Hepatocyte (in vitro differentiated cells): ENCODE measurements at regions not wholly inside any gene's neighbourhood (a gene's known extent, or its start where the extent isn't known, plus 50 kb on each side); places are given as distances from the start of the nearest gene placed in this dataset.

Experiments
- DNase-seq: peaks from one replicate; pipeline ENCODE4 v3.0.0-alpha.2; 2016; ENCODE audit warnings: low spot score
- H2AFZ ChIP-seq: fragments of 200-600 bp; sonication (generic); 2 replicates; pipeline ENCODE4 v1.6.0; 2016; ENCODE audit warnings: antibody characterized with exemption, mild to moderate bottlenecking
- H3K27ac ChIP-seq: fragments of 200-600 bp; sonication (generic); 2 replicates; pipeline ENCODE4 v1.5.1; 2016; ENCODE audit warnings: mild to moderate bottlenecking
- H3K27me3 ChIP-seq: fragments of 200-600 bp; sonication (generic); 2 replicates; pipeline ENCODE4 v1.6.1; 2016
- H3K36me3 ChIP-seq: fragments of 200-600 bp; sonication (generic); replicated peaks from 2 replicates; pipeline ENCODE4 v1.5.1; 2016; ENCODE audit warnings: low read depth; ENCODE audit not compliant: insufficient read depth
- H3K4me1 ChIP-seq: fragments of 200-600 bp; sonication (generic); 2 replicates; pipeline ENCODE4 v1.5.1; 2016; ENCODE audit warnings: mild to moderate bottlenecking, moderate library complexity; ENCODE audit not compliant: insufficient read depth
- H3K4me2 ChIP-seq: fragments of 200-600 bp; sonication (generic); 2 replicates; pipeline ENCODE4 v1.6.0; 2016
- H3K4me3 ChIP-seq: fragments of 200-600 bp; sonication (generic); 2 replicates; pipeline ENCODE4 v1.5.1; 2016; ENCODE audit warnings: mild to moderate bottlenecking
- H3K79me2 ChIP-seq: fragments of 200-600 bp; sonication (generic); 2 replicates; pipeline ENCODE4 v1.6.0; 2017; ENCODE audit warnings: mild to moderate bottlenecking
- H3K9me2 ChIP-seq: fragments of 200-600 bp; sonication (generic); replicated peaks from 2 replicates; pipeline ENCODE4 v1.6.0; 2017; ENCODE audit warnings: mild to moderate bottlenecking; ENCODE audit not compliant: insufficient read depth
- H3K9me3 ChIP-seq: fragments of 200-600 bp; sonication (generic); 2 replicates; pipeline ENCODE4 v1.5.1; 2016; ENCODE audit warnings: low read depth, mild to moderate bottlenecking
- H4K20me1 ChIP-seq: fragments of 200-600 bp; sonication (generic); 2 replicates; pipeline ENCODE4 v1.6.0; 2016; ENCODE audit warnings: mild to moderate bottlenecking; ENCODE audit not compliant: insufficient read depth, poor library complexity, severe bottlenecking
- EZH2 ChIP-seq: fragments of 200-600 bp; sonication (generic); IDR thresholded peaks from 2 replicates; pipeline ENCODE4 v1.6.1; 2016; ENCODE audit warnings: antibody characterized with exemption, mild to moderate bottlenecking, borderline replicate concordance
- EZH2phosphoT487 ChIP-seq: fragments of 200-600 bp; sonication (generic); IDR thresholded peaks from one replicate; pipeline ENCODE4 v1.6.1; 2018; ENCODE audit warnings: antibody characterized with exemption, mild to moderate bottlenecking, low read depth, moderate library complexity; ENCODE audit not compliant: unreplicated experiment, severe bottlenecking
- WGBS: methylation state at CpG from one replicate; pipeline ENCODE4 v1.1.6; 2016; ENCODE audit warnings: low lambda C conversion rate; ENCODE audit errors: missing lambda C conversion rate; 5-methylcytosine and 5-hydroxymethylcytosine counted together
- TF ChIP-seq, protein P1 (sequence below): fragments of 200-600 bp; sonication (generic); IDR thresholded peaks from 2 replicates; pipeline ENCODE4 v1.5.1; 2016; ENCODE audit warnings: antibody characterized with exemption, mild to moderate bottlenecking; ENCODE audit not compliant: poor library complexity

DNA sequence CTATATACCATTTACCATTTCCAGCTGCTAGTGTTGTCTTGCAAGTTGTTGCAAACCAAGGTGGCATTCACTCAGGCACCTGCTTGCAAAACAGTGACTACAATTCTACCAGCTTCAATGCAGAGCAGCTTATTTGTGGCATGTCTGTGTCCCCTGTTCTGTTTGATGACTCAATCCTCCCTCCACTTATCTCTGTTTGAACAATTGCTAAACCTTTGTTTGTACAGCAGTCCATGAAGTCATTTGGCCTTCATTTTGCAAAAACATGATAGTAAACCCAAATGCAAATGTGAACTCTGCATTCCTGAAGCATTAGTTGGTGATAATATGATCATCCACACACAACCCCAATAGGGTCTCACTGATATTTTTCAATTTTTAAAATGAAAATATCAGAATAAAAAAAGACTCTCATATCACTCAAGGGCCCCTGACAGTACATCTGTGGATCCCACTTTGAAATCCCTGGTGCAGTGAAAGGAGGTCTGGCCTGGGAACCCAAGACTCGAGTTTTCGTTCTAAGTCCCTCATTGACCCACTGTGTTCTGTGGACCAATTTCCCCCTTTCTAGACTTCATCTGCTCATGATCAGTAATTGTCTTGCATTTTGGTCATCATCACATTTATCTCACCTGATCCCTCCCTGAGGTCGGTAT lies 425.4 kb downstream of the RPS24 start:
- Histone ChIP-seq H3K27ac (peak overlapping the region; percentile 93), H3K4me3 (no peak overlapping the region), H2AFZ (no peak overlapping the region), H3K9me2 (no peaks in the 10 kb centered on the region), H4K20me1 (no peaks in the 10 kb centered on the region), H3K79me2 (no peaks in the 10 kb centered on the region), H3K4me1 (peaks cover 45% of the 10 kb centered on the region), H3K27me3 (no peaks in the 10 kb centered on the region), H3K4me2 (peak overlapping the region; percentile 37), H3K9me3 (no peaks in the 10 kb centered on the region), H3K36me3 (no peaks in the 10 kb centered on the region)
- TF ChIP-seq EZH2phosphoT487 = no peak
- TF ChIP-seq EZH2 = no peak
- TF ChIP-seq, protein P1, sequence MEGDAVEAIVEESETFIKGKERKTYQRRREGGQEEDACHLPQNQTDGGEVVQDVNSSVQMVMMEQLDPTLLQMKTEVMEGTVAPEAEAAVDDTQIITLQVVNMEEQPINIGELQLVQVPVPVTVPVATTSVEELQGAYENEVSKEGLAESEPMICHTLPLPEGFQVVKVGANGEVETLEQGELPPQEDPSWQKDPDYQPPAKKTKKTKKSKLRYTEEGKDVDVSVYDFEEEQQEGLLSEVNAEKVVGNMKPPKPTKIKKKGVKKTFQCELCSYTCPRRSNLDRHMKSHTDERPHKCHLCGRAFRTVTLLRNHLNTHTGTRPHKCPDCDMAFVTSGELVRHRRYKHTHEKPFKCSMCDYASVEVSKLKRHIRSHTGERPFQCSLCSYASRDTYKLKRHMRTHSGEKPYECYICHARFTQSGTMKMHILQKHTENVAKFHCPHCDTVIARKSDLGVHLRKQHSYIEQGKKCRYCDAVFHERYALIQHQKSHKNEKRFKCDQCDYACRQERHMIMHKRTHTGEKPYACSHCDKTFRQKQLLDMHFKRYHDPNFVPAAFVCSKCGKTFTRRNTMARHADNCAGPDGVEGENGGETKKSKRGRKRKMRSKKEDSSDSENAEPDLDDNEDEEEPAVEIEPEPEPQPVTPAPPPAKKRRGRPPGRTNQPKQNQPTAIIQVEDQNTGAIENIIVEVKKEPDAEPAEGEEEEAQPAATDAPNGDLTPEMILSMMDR = no peak
- peak; percentile 69 for DNase-seq
- WGBS = 82% methylated on average over 3 of the region's 3 CpGs

DNA sequence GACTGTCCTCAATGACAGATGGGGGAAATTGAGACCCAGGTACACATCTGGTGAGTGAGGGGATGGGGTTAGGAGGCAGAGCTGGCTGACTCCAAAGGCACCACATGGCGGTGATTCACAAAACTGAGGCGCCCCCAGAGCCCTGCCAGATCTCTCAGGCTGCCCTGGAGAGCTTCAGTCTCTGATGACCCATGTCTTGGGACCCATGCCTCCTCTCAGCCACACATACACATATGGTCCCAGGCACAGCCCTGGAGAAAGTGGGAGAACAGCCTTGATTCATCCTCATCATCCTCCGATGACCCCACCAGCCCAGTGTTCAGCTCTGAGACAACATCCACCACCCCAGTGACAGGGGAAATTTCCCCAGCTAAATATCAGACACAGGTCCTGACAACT lies 426.0 kb downstream of the RPS24 start:
- H3K79me2 ChIP-seq = no peaks in the 10 kb centered on the region
- no peaks in the 10 kb centered on the region for H4K20me1 ChIP-seq
- H2AFZ ChIP-seq = no peak overlapping the region
- 95% methylated on average over 3 of the region's 3 CpGs for WGBS
- no peak overlapping the region for H3K4me3 ChIP-seq
- H3K27ac ChIP-seq = peak overlapping the region; percentile 93
- H3K36me3 ChIP-seq = no peaks in the 10 kb centered on the region
- no peak overlapping the region for H3K4me2 ChIP-seq
- no peaks in the 10 kb centered on the region for H3K9me2 ChIP-seq
- H3K9me3 ChIP-seq = no peaks in the 10 kb centered on the region
- no peak for DNase-seq
- peaks cover 45% of the 10 kb centered on the region for H3K4me1 ChIP-seq
- no peaks in the 10 kb centered on the region for H3K27me3 ChIP-seq
- TF ChIP-seq EZH2phosphoT487 = no peak
- TF ChIP-seq, protein P1 = no peak
- no peak for TF ChIP-seq EZH2

DNA sequence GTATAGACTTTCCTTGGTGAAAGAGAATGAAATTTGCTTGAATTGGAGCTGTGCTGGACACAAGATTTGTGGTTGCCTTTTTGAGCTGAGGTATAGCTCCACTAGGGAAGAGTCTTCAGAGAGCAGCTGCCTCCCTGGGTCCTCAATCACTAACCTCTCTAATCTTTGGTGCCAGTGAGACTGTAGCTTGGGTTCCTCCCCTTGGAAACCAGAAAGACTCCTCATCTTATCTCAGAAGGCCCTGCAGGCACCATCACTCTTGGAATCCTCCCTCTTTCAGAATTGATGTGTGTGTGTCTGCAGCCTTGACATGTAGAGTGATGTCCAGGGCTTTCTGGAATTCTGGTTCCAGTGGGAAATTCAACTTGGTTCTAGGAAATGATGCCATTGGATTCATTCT lies 426.5 kb downstream of the RPS24 start:
- Histone ChIP-seq H3K36me3 (no peaks in the 10 kb centered on the region), H3K27ac (peak overlapping the region; percentile 93), H3K4me1 (peaks cover 41% of the 10 kb centered on the region), H3K4me2 (no peak overlapping the region), H3K4me3 (no peak overlapping the region), H3K27me3 (no peaks in the 10 kb centered on the region), H3K79me2 (no peaks in the 10 kb centered on the region), H2AFZ (no peak overlapping the region), H3K9me2 (no peaks in the 10 kb centered on the region), H4K20me1 (no peaks in the 10 kb centered on the region), H3K9me3 (no peaks in the 10 kb centered on the region)
- DNase-seq = no peak
- TF ChIP-seq EZH2phosphoT487 = no peak
- TF ChIP-seq, protein P1 = no peak

DNA sequence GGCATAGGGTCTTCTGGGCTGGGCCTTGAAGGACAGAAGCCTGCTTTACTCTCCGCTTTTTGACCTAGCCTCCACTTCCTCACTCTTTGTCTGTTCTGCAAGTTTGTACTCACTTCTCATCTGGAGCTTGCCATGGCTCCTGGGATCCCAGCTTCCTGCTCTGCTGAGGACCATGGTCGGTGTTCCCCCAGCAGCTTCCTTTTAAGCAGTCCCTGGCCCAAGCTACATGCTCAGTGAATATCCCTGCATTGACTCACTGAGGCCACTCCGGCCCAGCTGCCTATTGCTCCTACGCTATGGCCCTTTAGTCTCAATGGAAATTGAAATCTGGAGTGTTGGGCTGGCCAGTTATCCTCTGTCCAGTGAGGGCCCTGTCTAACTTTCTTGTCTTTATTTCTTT lies 427.7 kb downstream of the RPS24 start:
- no peaks in the 10 kb centered on the region for H3K36me3 ChIP-seq
- H2AFZ ChIP-seq = no peak overlapping the region
- H3K9me3 ChIP-seq = no peaks in the 10 kb centered on the region
- WGBS = 99% methylated on average over 4 of the region's 4 CpGs
- H3K79me2 ChIP-seq = no peaks in the 10 kb centered on the region
- no peaks in the 10 kb centered on the region for H3K27me3 ChIP-seq
- no peaks in the 10 kb centered on the region for H4K20me1 ChIP-seq
- DNase-seq = no peak
- H3K4me2 ChIP-seq = no peak overlapping the region
- no peak overlapping the region for H3K4me3 ChIP-seq
- H3K4me1 ChIP-seq = peaks cover 37% of the 10 kb centered on the region
- H3K27ac ChIP-seq = no peak overlapping the region
- TF ChIP-seq EZH2 = no peak
- no peak for TF ChIP-seq EZH2phosphoT487
- TF ChIP-seq, protein P1 = no peak
- no peaks in the 10 kb centered on the region for H3K9me2 ChIP-seq
